ENCODE measurements at regions not wholly inside any gene's neighbourhood (a gene's known extent, or its start where the extent isn't known, plus 50 kb on each side); places are given as distances from the start of the nearest gene placed in this dataset.

GRCh38 chr9:106678273-106678672 lies 184.7 kb upstream of the ZNF462 start:
- H4K20me1 ChIP-seq (ENCODE audit: insufficient read depth, low read length): no peaks in the 10 kb centered on the region
- H3K36me3 ChIP-seq (ENCODE audit: insufficient read depth, low read length): no peaks in the 10 kb centered on the region
- no peaks in the 10 kb centered on the region for H3K4me1 ChIP-seq (ENCODE audit: insufficient read depth, low read length, poor library complexity, severe bottlenecking)
- H3K27ac ChIP-seq (ENCODE audit: low read depth, low read length, poor library complexity, severe bottlenecking): no peak overlapping the region
- H2AFZ ChIP-seq (ENCODE audit: low read length): no peak overlapping the region
- H3K4me3 ChIP-seq (ENCODE audit: low read depth, low read length, poor library complexity, severe bottlenecking): no peak overlapping the region
- no peaks in the 10 kb centered on the region for H3K9me2 ChIP-seq (ENCODE audit: insufficient read depth, low read length)
- H3K9me3 ChIP-seq (ENCODE audit: low read length): no peaks in the 10 kb centered on the region
- intact Hi-C loops (cut with micrococcal nuclease; ENCODE audit: unreplicated experiment): no loop called here
- H3K4me2 ChIP-seq (ENCODE audit: low read length): no peak overlapping the region
- ChIA-PET POLR2A (no interaction called here), CTCF (ENCODE audit: unreplicated experiment) (no interaction called here)
- no peak for DNase-seq (ENCODE audit: low spot score)
- H3K79me2 ChIP-seq (ENCODE audit: insufficient read depth, low read depth, low read length): no peaks in the 10 kb centered on the region
- TF ChIP-seq, protein P1, sequence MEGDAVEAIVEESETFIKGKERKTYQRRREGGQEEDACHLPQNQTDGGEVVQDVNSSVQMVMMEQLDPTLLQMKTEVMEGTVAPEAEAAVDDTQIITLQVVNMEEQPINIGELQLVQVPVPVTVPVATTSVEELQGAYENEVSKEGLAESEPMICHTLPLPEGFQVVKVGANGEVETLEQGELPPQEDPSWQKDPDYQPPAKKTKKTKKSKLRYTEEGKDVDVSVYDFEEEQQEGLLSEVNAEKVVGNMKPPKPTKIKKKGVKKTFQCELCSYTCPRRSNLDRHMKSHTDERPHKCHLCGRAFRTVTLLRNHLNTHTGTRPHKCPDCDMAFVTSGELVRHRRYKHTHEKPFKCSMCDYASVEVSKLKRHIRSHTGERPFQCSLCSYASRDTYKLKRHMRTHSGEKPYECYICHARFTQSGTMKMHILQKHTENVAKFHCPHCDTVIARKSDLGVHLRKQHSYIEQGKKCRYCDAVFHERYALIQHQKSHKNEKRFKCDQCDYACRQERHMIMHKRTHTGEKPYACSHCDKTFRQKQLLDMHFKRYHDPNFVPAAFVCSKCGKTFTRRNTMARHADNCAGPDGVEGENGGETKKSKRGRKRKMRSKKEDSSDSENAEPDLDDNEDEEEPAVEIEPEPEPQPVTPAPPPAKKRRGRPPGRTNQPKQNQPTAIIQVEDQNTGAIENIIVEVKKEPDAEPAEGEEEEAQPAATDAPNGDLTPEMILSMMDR (conservative IDR thresholded peaks at IDR 0.05; ENCODE audit: low read length): no peak
- no peak for TF ChIP-seq EZH2phosphoT487 (IDR thresholded peaks at IDR 0.05; ENCODE audit: borderline replicate concordance, low read depth, low read length)
- BruUV-seq (replicated peaks): no TSS peak

DNA sequence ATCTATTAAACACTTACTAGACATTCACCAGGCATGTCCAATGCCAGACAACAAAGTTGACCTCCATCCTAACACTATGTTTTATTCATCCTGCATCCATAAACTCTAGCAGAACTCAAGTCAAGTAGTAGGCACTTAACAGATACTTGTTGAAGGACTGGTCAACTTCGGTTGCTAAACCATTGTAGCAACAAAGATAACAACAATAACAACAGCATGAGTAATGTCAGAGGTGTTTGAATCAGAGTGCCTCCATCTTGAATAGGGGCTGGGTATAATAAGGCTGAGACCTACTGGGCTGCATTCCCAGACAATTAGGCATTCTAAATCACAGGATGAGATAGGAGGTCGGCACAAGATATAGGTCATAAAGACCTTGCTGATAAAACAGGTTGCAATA lies 180.5 kb upstream of the ZNF462 start:
- Histone ChIP-seq H4K20me1 (ENCODE audit: insufficient read depth, low read length) (no peaks in the 10 kb centered on the region), H3K4me1 (ENCODE audit: insufficient read depth, low read length, poor library complexity, severe bottlenecking) (no peaks in the 10 kb centered on the region), H3K9me2 (ENCODE audit: insufficient read depth, low read length) (no peaks in the 10 kb centered on the region), H2AFZ (ENCODE audit: low read length) (no peak overlapping the region), H3K4me2 (ENCODE audit: low read length) (no peak overlapping the region), H3K79me2 (ENCODE audit: insufficient read depth, low read depth, low read length) (no peaks in the 10 kb centered on the region), H3K36me3 (ENCODE audit: insufficient read depth, low read length) (no peaks in the 10 kb centered on the region), H3K4me3 (ENCODE audit: low read depth, low read length, poor library complexity, severe bottlenecking) (no peak overlapping the region), H3K9me3 (ENCODE audit: low read length) (no peaks in the 10 kb centered on the region), H3K27ac (ENCODE audit: low read depth, low read length, poor library complexity, severe bottlenecking) (no peak overlapping the region)
- TF ChIP-seq EZH2phosphoT487 (IDR thresholded peaks at IDR 0.05; ENCODE audit: borderline replicate concordance, low read depth, low read length): no peak
- TF ChIP-seq, protein P1 (conservative IDR thresholded peaks at IDR 0.05; ENCODE audit: low read length): no peak
- BruUV-seq (replicated peaks): no TSS peak
- POLR2A ChIA-PET: no interaction called here
- intact Hi-C loops (cut with micrococcal nuclease; ENCODE audit: unreplicated experiment): no loop called here
- CTCF ChIA-PET (ENCODE audit: unreplicated experiment): no interaction called here
- no peak for DNase-seq (ENCODE audit: low spot score)

- H3K9me3 ChIP-seq (ENCODE audit: low read length): no peaks in the 10 kb centered on the region
- intact Hi-C loops (cut with micrococcal nuclease; ENCODE audit: unreplicated experiment): no loop called here
- ChIA-PET POLR2A (no interaction called here), CTCF (ENCODE audit: unreplicated experiment) (no interaction called here)
- no peaks in the 10 kb centered on the region for H4K20me1 ChIP-seq (ENCODE audit: insufficient read depth, low read length)
- H3K4me1 ChIP-seq (ENCODE audit: insufficient read depth, low read length, poor library complexity, severe bottlenecking): no peaks in the 10 kb centered on the region
- no peaks in the 10 kb centered on the region for H3K36me3 ChIP-seq (ENCODE audit: insufficient read depth, low read length)
- TF ChIP-seq, protein P1 (conservative IDR thresholded peaks at IDR 0.05; ENCODE audit: low read length): no peak
- no peak for TF ChIP-seq EZH2phosphoT487 (IDR thresholded peaks at IDR 0.05; ENCODE audit: borderline replicate concordance, low read depth, low read length)
- no peaks in the 10 kb centered on the region for H3K9me2 ChIP-seq (ENCODE audit: insufficient read depth, low read length)
- H3K4me2 ChIP-seq (ENCODE audit: low read length): no peak overlapping the region
- H3K4me3 ChIP-seq (ENCODE audit: low read depth, low read length, poor library complexity, severe bottlenecking): no peak overlapping the region
- no peaks in the 10 kb centered on the region for H3K79me2 ChIP-seq (ENCODE audit: insufficient read depth, low read depth, low read length)
- H3K27ac ChIP-seq (ENCODE audit: low read depth, low read length, poor library complexity, severe bottlenecking): no peak overlapping the region
- BruUV-seq (replicated peaks): no TSS peak
- no peak for DNase-seq (ENCODE audit: low spot score)
- H2AFZ ChIP-seq (ENCODE audit: low read length): no peak overlapping the region
These were observed 179.5 kb upstream of the ZNF462 start for GRCh38 chr9:106683454-106683853.
